Left hindlimb (tissue), 1 donor: ENCODE measurements at regions not wholly inside any gene's neighbourhood (a gene's known extent, or its start where the extent isn't known, plus 50 kb on each side); places are given as distances from the start of the nearest gene placed in this dataset.
"Not testable (repeated sequence)": the region's sequence is repeated elsewhere in the genome, so short reads cannot be mapped to it uniquely, and the experiment has no call there.

ENCODE experiments used
- DNase-seq: peaks from one replicate; pipeline ENCODE4 v3.0.0-alpha.2; 2018

DNA sequence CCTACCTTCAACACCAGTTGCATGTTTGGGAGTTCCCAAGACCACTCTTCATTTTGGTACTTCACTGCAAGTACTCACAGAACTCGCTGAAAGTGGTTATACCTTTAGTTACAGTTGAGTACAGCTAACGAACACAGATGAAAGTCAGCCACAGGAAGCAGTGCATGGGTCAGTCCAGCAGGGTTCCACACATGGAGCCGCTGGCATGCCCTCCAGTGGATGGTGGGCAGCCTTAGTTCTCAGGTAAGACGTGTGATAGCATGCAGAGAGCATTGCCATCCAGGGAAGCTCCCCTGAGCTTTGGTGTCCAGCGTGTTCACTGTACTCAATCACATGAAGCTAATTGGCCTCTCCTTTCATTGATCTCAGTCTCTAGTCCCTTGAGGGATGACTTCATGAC is 815.3 kb downstream of the RNF144A start:
- no peak for DNase-seq

DNA sequence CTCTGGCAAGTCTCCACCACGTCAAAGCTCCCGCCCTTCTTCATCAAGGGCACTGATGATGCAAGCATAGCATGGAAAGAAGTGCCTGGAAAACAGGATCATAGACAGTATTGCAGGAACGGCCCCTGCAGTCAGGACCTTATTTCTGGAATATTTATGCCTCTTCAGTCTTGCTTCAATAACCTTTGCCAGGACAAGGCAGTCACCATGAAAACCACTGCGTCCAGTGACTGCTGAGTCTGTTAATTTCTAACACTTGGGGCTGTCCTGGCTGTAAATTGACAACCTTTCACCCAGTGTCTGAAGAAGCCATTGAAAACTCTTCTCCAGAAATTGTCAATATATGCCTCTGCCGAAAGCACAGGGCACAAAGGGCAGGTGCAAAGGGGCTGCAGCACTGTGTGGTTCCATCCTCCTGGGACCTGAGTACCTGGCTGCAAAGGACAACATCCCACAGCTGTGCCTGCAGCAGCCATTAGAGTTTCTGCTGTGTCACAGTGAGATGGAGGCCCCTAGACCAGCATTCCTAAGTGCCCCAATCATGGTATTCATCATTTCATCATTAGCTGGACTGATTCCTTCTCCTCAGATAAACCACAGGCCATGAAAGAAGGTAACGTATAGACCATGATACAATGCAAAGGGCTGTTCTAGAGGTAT is 819.6 kb downstream of the RNF144A start:
- no peak for DNase-seq

DNA sequence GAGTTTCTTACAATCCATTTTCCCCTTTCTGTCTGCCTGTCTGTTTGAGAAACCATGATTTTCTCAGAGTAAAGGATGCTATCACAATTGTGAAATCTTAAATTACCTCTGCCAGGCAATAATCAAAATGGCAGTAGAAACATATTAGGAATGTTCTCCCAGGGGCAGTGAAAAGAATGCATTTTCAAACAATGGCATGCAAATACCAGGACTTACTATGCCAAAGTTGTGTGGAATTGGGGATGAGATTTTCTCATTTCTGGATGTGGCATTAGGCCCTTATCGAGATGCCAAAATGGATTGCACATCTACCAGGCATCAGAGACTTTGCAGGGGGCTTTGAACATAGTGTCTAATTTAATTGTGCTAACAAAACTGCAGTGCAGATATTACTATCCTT is 821.4 kb downstream of the RNF144A start:
- no peak for DNase-seq

GRCh38 chr2:7740114-7740513 is 822.9 kb downstream of the RNF144A start:
- no peak for DNase-seq

DNA sequence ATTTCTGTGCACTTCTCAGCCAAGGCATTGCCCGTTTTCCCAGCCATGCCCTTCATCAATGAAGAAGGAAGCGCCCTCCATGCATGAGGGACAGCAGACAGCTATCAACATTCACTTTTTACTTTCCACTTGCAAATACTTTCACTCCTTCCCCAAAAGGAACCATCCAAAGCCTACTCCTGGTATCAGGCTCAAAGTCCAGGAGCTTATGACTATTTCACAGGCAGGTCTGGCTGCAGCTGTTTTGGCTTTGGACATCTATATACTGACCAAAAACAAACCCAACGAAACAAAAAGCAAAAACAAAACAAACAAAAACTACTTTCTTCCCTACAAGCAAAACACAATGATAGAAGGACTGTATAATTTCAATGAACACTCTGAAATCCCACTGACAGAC is 825.1 kb downstream of the RNF144A start:
- DNase-seq: no peak

- DNase-seq: no peak
These were observed 827.6 kb downstream of the RNF144A start for GRCh38 chr2:7744827-7745226.

DNA sequence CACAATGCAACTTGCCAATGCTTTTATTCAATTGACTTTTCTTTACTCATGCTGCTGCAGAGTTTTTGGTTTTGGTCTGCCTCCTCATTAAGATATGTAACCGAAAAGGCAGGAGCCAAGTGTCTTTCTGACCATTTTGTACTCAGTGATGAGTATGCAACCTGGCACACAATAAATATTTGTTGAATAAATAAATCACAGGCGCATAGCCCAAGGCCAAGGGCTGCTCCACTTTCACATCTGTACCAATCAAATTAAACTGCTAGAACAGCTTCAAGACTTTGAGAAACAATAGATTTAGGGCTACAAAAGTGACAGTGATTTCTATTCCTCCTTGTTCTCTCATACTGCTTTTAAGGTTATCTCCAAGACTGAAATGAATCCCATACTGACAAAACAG is 828.2 kb downstream of the RNF144A start:
- no peak for DNase-seq

DNA sequence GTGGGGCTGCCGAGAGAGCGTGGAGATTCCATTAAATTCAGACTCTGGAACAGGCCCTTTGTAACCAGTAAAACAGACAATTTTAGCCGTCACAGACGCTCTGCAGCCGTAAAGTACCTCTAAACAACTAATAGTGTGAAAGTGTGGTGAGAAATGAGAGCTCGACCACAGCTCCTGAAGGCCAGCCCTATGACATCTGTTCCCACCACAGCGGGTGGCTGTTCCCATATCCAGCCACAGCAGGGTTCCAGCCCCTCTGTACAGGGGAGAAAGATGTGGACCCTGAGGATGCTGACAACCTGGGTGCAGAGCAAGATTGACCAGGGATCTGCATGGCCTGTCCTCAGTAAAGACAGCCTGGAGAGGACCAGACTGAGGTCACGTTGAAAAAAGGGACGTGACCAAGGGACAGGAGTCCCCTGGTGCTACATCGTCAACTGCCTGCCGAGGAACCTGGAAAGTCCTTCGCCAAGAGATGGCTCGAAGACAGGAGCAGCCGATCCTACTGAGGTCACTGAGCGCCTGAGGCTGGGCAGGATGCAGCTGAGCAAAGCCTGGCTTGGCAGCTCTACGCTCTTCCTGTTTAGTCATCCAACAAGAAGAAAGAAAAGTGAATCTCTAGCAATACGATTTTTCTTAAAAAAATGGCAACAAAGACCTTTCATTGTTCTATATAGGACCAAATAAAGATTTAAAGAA is 831.7 kb downstream of the RNF144A start:
- no peak for DNase-seq

DNA sequence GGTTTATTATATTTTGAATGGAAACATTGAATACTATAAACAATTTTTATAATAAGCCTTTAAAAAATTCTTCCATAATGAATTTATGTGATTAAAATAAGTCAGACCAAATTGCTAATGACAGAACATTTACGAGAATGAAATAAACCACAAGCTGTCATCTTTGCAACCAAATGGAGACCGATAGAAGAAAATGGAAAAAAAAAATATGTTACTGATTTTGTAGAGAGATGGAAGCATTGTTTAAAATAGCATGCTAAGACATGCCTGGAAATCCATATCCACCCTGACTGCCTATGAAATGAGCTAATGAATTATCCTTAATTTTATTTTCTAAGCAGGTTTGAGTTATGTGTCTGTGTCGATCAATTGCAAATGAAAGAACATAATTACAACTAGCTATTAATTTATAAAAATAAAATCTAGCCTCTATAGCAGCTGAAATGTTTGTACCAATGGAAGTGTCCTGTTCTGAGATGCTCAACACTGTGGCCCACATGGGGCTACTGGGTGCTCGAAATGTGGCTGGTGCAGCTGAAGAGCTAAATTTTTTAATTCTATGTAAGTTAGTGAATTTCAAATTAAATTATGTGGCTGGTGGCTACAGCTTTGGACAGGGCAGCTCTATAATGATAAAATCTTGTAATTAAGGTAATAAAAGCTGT is 832.8 kb downstream of the RNF144A start:
- DNase-seq: no peak

DNA sequence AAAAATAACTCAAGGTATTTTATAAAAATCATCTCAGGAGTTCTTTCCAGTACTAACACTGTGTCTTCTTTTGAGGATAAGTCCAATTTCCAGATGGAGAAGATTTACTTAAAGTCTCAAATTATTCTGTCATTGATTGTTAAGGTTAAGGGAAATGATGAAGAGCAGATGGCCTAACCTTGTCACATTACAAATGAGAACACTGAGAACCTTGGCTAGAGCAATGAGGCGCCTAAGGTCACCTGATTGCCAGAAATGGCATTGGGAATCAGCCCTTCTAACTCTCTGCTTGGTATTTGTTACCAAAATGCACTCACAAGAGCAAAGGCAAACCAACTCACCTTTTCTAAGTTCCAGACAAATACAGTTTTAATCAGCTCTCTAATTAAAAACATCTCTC is 835.1 kb downstream of the RNF144A start:
- DNase-seq: no peak

DNA sequence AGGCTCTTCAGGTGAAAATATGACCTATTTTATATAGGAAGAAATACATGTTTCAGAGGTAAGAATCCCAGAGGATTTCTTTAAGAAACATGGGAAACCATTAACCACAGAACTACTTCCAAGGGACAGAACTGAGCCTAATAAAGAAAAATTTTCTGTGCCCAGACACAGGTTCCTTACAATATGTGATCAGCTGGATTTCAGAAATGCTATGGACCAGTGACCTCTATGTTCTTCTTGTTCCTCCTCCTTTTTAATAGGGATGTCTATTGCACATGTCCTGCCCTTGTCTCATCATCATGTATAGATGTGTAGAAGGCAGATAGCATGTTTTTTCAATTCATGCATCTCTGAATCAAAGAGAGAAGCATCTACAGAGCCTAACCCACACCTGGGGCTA is 836.6 kb downstream of the RNF144A start:
- DNase-seq: no peak

- no peak for DNase-seq
These were observed 838.7 kb downstream of the RNF144A start for GRCh38 chr2:7755879-7756278.

DNA sequence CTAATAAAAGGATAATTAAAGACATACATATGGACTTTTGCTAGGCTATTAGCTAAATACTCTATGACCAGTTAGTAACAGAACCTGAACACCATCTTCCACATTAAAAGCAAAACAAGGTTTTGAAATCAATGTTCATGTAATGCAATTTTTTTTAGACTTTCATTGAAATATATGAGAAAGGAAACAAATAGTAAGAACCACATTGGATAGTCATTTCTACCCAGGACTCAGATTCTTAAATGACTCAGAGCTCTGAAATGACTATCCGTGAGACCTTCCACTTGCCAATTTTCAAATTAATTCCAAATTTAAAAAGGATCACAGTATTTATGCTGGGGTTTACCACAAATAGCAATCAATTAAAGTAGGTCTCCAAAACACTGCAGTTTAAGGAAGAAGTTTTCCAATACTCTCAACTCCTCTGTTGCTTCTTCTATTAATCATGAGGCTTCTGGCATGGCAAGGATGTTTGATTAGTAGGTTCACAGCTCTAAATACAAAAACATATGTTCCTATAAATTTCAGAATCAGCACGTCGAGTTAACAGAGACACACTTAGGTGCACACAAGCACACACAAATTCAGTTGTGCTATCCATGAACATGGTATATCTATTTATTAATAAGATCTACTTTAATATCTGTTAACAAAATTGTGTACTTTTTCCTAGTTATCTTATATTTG is 841.0 kb downstream of the RNF144A start:
- no peak for DNase-seq

GRCh38 chr2:7759898-7760297 is 842.7 kb downstream of the RNF144A start:
- no peak for DNase-seq

DNA sequence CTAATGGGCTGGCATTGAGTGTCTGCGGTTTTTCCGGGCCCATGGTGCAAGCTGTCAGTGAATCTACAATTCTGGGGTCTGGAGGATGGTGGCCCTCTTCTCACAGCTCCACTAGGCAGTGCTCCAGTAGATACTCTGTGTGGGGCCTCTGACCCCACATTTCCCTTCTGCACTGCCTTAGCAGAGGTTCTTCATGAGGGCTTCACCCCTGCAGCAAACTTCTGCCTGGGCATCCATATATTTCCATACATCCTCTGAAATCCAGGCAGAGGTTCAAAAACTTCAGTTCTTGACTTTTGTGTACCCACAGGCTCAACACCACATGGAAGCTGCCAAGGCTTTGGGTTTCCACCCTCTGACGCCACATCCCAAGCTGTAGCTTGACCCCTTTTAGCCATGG is 846.2 kb downstream of the RNF144A start:
- DNase-seq: not testable (repeated sequence)

GRCh38 chr2:7765236-7765635 is 848.0 kb downstream of the RNF144A start:
- DNase-seq: no peak

DNA sequence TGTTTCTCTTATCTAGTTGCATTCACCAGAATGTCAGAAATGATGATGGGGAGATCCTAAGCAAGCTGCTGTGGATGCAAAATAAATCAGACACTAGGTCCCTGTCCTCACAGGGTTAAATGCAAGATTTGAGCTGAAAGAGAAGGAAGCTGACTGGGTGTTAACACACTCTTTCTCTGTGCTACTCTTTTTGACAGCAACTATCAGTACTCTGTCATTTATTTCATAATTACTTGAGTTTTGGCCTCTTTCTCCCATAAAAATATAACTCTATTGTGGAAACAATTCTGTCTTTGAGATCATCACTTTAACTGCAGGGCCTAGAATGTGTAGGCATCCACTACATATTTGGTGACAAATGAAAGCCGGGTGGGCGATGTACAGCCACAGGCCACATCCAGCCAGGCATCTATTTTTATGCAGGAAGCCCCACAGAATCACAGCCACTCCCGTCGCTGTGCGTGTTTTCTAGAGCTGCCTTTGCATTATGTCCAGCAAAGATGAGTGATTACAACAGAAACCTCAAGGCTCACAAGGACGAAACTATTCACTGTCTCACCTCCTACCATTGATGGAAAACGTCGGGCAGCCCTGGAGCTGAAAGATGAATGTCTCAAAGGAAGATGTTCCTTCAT is 849.0 kb downstream of the RNF144A start:
- no peak for DNase-seq

- no peak for DNase-seq
These were observed 849.9 kb downstream of the RNF144A start for GRCh38 chr2:7766978-7767565.

DNA sequence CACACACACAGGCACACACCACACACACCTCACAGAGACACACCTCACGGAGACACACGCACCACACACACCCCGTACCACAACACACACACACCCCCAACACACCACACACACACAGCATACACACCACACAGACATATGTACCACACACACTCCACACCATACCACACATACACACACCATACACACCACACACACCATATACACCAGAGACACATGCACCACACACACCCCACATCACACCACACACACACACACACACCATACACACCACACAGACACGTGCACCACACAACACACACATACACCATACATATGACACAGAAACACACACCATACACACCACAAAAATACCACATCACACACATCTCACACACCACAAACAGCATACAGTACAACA is 850.7 kb downstream of the RNF144A start:
- no peak for DNase-seq

DNA sequence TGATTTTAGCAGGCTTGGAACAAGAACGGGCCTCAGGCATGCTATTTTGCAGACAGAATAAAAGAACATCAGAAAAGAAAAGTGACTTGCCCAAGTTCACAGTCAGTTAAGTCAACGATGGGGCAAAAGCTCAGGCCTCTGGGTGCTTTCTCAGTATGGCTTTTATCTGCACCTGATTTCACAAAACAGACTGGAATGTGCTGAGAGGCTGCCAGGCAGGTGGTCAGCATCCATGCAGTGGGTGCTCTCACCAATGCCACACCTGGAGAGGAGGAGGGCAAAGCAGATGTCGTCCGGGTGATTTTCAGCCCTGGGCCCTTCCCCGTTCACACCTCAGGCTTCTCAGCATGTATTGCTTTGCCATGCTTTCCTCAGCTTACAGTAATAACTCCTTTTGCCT is 854.6 kb downstream of the RNF144A start:
- no peak for DNase-seq

- DNase-seq: no peak
These were observed 856.4 kb downstream of the RNF144A start for GRCh38 chr2:7773362-7774360.

DNA sequence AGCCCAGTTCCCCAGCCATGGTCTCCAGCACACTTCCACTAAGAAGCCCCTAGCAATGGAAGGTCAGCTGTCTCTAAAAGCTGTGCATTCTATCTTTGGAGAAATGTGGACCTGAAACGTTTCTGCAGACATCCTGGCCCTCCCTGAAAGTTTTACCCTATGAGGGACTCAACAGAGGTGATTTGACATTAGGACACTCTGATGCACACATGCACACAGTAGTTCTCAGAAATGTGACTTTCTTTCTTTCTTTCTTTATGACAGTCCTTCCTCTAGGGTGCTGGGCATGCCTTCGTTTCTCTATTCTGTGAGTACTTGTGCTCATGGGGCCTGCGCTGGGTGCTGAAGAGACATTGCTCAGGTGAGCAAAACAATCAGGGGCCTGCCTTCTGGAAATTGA is 857.3 kb downstream of the RNF144A start:
- no peak for DNase-seq
